CD4-positive, alpha-beta T cell treated with Interleukin-15 for 4 hours (primary cell): ENCODE measurements at regions not wholly inside any gene's neighbourhood (a gene's known extent, or its start where the extent isn't known, plus 50 kb on each side); places are given as distances from the start of the nearest gene placed in this dataset.
"Not testable (repeated sequence)": the region's sequence is repeated elsewhere in the genome, so short reads cannot be mapped to it uniquely, and the experiment has no call there.

Experiments used
- DNase-seq: peaks from one replicate; pipeline ENCODE4 v3.0.0-alpha.2; 2020; ENCODE audit warnings: low spot score

DNA sequence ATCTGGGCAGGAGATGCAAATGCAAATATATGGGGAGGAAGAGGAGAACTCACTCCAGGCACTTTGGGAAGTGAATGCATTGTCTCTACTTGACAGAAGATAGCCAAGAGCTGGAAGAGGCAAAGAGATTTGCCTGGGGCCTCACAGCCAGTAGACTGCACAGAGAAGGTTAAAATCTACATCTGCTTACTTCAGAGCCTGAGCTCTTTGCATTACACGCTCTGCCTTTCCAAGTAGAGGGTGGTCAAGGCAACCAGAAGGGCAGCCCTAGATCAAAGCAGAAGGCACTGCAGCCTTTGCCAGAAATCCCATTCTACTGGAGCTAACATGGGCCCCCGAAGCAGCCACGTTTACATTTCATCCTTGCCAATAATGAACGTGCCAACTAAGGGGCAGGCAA lies 407.2 kb upstream of the CCL2 start:
- no peak for DNase-seq

DNA sequence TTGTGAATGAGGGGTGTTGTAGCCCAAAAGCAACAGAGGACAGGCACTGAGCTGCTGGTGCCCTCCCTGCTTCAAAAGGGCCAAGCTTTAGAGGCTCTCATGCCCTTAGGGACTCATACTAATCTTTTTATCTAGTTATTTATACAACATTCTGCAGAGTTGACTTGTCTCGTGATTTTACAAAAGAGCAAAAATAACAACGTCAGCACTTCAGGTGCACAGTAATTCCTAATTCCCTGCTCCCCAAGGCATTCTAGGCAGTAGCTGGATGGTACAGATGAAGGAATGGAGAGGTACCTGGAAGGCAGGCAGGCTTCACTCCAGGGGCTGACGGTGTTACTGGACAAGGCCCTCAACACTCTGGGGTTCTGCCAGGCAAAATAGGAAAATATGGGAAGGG lies 406.7 kb upstream of the CCL2 start:
- no peak for DNase-seq

DNA sequence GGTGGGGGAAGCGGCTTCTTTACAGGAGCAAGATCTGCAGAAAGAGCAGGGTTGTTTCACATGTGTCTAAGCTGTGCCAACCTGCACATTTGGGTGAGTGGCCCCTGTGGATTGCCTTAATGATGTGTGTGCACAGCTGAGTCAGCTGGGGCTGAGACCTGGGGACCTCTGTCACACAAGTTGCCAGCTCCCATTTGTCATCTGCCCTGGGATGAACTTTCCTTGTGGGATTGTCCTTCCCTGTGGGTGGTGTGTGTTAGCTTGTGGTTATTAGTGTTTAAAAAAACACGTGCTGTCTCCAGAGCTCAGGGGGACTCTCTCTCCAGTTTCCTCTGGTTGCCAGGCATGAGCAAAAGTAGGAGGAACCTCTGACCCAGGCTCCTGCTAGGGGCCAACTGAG lies 400.5 kb upstream of the CCL2 start:
- DNase-seq = no peak

DNA sequence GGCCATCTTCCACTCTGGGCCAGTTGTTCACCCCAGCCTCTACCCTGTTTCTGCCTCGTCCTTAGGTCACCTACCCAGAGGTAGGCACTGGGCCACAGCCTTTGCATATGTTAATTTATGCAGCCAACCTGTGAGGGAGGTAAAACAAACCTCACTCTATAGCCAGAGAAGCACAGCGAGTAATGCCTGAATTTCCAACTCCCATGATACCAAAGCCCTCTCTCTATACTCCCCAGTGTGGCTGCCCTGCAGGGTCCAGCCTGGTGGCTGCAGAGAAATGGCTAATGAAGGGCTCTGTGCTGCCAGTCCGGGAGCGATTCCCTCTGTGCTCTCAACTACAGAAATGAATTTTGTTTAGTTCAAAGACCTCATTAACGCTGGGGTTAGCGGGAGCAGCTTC lies 397.0 kb upstream of the CCL2 start:
- no peak for DNase-seq

DNA sequence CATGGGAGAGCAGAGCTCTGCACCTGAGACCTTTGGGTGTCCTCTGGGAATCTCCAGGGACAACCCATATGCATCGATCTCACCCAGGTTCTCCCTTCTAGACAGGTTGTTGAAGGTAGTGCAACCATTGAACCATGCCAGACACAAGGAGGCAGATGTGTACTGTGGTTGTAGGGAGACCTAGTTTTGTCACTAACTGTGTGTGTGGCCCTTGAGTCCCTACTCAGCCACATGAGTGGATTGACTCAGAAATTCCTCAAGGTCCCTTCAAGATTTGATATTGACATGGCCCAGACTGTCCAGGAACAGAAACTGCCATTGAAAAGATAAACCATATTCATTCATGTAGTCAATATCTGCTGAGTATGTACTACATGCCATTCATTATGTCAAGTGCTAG lies 396.4 kb upstream of the CCL2 start:
- no peak for DNase-seq

DNA sequence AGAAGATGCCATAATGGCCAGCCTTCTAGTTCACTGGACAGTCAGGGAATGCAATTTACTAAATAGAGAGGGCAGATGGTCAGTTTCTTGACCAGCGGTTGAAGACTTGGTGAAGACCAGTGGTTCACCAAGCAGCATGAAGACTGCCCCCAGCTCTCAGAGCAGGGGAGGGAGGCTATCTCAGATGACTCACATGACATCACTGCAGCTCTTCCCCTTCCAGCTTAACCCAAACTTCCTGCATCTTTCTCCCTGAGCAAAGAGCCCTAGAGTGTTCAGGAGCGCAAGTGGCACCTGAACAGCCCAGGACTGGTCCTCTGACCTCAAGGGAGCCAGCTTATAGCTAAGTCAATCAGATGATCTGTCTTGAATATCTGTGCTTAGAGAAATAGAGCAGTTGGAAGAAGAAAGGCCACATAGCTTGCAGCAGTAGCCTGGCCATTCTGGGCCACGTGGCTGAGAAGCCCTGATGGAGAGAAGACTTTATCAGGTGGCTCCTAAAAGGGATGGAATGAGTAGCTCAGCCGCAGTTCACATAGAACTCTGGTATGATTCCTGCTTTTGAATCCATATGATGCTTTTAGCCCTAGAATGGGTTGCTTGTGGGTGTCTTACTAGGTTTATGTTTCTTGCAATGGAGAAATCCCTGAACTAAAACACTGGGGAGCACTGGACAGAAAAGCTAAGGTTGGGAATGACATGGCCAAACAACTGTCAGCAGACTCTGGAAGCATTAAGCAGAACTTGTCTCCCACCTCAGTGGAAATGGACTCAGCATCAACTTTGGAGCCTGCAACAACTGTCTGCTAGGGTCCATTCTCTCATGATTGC lies 392.1 kb upstream of the CCL2 start:
- DNase-seq = no peak

GRCh38 chr17:33864758-33865229 lies 390.3 kb upstream of the CCL2 start:
- no peak for DNase-seq

DNA sequence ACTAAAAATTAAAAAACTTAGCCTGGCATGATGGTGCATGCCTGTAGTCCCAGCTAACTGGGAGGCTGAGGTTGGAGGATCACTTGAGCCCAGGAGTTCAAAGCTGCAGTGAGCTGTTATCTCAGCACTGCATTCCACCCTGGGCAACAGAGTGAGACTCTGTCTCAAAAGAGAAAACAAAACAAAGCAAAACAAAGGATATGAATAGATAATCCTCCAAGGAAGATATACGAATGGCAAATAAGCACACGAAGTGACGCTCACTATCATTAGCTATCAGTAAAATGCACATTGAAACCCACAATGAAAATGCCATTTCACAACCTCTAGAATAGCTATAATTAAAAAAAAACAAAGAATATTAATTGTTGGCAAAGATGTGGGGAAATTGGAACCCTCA lies 386.2 kb upstream of the CCL2 start:
- DNase-seq = no peak

GRCh38 chr17:33870936-33871335 lies 384.1 kb upstream of the CCL2 start:
- no peak for DNase-seq

GRCh38 chr17:33871720-33872540 lies 383.2 kb upstream of the CCL2 start:
- DNase-seq = no peak

- no peak for DNase-seq
These were observed 381.9 kb upstream of the CCL2 start for GRCh38 chr17:33873201-33873617.

- DNase-seq = no peak
These were observed 380.4 kb upstream of the CCL2 start for GRCh38 chr17:33874617-33875060.

GRCh38 chr17:33875973-33876372 lies 379.1 kb upstream of the CCL2 start:
- no peak for DNase-seq

GRCh38 chr17:33882273-33882672 lies 372.8 kb upstream of the CCL2 start:
- not testable (repeated sequence) for DNase-seq

DNA sequence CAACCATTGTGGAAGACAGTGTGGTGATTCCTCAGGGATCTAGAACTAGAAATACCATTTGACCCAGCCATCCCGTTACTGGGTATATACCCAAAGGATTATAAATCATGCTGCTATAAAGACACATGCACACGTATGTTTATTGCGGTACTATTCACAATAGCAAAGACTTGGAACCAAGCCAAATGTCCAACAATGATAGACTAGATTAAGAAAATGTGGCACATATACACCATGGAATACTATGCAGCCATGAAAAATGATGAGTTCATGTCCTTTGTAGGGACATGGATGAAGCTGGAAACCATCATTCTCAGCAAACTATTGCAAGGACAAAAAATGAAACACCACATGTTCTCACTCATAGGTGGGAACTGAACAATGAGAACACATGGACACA lies 372.4 kb upstream of the CCL2 start:
- not testable (repeated sequence) for DNase-seq

DNA sequence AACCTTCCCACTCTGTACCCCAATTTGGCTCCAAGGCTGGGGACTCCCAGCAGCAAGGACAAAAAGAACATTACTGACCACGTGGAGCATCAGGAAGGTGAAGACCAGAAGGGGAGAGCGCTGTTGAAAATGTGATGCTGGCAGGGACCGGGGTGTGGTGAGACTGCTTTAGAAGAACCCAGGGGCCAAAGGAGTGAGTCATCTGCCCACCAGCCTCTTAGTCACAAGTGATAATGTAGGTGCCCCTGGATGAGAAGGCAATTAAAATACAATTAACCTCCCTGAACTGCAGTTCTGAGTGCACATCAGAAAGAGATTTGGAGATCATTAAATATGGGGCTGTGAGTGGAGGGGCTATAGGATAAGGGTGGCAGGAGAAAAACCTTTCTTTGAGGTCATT lies 366.6 kb upstream of the CCL2 start:
- DNase-seq = no peak

DNA sequence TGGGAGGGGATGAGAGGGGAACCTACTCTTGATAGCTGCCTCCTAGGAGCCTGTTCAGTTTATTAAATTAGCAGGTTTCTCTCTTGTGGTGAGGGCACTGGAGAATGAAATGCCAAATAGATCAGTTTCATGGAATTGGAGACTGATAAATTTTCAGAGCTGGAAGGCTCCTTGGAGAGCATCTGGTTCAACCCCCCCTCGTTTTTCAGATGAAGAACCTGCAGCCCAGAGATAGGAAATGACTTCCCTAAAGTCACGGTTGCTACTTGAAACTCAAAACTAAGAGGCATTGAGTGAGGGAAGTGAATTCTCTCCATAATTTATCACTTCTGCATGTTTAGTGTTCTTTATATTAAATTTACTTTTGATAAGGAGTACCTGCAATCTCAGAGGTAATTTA lies 366.0 kb upstream of the CCL2 start:
- no peak for DNase-seq

DNA sequence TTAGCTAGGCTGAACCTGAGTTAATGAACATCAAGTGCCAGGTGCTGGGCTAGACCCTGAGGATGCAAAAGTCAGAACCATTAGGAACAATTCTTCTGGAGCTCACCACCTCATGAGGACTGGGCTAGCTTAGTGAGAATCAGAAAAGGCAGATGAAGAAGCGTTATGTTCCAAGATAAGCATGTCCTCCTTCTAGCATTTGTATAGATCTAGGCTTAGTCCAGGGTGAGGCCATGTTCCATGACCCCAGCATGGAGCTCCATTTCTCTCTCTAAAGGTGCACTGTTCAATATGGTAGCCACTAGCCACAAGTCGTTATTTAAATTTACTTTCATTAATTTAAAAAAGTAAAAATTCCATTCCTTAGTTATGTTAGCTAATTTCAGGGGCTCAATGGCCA lies 365.3 kb upstream of the CCL2 start:
- no peak for DNase-seq

- DNase-seq = no peak
These were observed 362.1 kb upstream of the CCL2 start for GRCh38 chr17:33892717-33893591.

DNA sequence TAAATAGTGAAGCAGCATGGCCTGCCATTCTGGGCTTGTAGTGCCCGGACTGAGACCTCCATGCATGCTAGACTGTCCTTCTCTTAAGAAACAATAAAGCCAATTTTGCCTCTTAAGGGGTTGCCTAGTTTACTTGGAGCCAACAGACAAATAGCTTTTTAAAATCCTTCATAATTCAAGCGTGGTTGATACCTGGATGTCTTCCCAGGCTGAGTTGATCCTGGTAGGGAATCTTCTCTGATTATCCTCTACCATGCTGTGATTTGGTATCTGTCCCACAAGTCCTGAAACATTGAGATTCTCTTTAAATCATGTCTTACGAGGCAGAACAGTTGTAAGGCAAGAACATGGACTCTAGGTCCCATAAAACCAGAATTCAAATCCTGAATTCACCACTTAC lies 359.6 kb upstream of the CCL2 start:
- DNase-seq = no peak

GRCh38 chr17:33896263-33896662 lies 358.8 kb upstream of the CCL2 start:
- no peak for DNase-seq

DNA sequence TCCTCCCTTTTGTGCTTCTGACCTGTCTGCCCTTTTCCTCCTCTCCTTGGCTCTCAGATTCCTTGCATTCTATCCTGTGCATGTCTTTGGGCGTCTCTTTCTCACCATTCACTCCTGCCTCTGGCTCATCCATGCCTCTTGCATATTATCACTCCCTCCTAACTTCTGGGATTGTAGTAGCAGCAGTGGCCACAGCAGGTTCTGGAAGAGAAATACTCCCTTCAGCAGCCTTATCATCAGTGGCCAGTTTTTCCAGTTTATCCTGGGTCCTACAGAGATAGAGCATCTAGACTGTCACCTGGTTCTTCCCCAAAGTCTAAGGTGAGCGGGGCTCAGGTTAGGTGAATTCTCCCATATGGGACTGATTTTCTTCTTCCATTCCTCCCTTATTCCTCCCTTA lies 354.0 kb upstream of the CCL2 start:
- DNase-seq = no peak
